ENCODE measurements at regions not wholly inside any gene's neighbourhood (a gene's known extent, or its start where the extent isn't known, plus 50 kb on each side); places are given as distances from the start of the nearest gene placed in this dataset.

DNA sequence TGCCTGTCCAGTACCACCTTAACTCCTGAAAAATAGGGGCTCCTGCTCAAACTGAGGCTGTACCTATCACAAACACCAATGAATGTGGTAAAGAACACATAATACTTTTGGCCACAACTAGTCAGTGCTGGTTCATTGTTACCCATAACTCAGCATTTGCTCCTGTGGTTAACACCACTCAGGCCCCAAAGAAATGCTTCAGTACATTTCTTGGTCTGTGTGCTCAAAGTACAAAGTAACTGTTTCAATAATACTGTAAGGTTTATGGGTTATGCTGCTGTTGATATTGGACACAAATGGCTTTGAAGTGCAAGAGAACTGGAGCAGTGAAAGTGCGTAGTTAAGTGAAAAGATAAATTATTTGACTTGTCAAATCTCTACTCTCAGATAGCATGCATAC is 95.0 kb upstream of the TACR1 start:
- TF ChIP-seq, protein P1, sequence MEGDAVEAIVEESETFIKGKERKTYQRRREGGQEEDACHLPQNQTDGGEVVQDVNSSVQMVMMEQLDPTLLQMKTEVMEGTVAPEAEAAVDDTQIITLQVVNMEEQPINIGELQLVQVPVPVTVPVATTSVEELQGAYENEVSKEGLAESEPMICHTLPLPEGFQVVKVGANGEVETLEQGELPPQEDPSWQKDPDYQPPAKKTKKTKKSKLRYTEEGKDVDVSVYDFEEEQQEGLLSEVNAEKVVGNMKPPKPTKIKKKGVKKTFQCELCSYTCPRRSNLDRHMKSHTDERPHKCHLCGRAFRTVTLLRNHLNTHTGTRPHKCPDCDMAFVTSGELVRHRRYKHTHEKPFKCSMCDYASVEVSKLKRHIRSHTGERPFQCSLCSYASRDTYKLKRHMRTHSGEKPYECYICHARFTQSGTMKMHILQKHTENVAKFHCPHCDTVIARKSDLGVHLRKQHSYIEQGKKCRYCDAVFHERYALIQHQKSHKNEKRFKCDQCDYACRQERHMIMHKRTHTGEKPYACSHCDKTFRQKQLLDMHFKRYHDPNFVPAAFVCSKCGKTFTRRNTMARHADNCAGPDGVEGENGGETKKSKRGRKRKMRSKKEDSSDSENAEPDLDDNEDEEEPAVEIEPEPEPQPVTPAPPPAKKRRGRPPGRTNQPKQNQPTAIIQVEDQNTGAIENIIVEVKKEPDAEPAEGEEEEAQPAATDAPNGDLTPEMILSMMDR (IDR thresholded peaks at IDR 0.05; ENCODE audit: poor library complexity): no peak
- no peak for TF ChIP-seq EZH2 (IDR thresholded peaks at IDR 0.05; ENCODE audit: borderline replicate concordance)
